Activated CD8-positive, alpha-beta memory T cell treated with anti-CD3 and anti-CD28 coated beads, Interleukin-2, amount 10 ng/mL, durations not matched to agents 7 days and 5 days (primary cell): ENCODE measurements at regions not wholly inside any gene's neighbourhood (a gene's known extent, or its start where the extent isn't known, plus 50 kb on each side); places are given as distances from the start of the nearest gene placed in this dataset.

Experiments
- ATAC-seq: fragments of 150-1000 bp; cut with Tn5 transposase; one replicate; pipeline ENCODE4 v1.10.0; 2021; ENCODE audit warnings: moderate library complexity
- CTCF ChIA-PET: fragments of 350-600 bp; sonication (Branson Sonifier 250); formaldehyde crosslinking; loops from one replicate; lab custom pipeline; 2021; ENCODE audit warnings: antibody characterized with exemption; lab: Charles Lee
- DNase-seq: peaks from one replicate; pipeline ENCODE4 v3.0.0-alpha.2; 2020
- H3K27ac Mint-ChIP-seq: one replicate; pipeline ENCODE4 v1.8.0; 2021; ENCODE audit warnings: mild to moderate bottlenecking, mixed read lengths
- H3K27me3 Mint-ChIP-seq: one replicate; pipeline ENCODE4 v1.8.0; 2021; ENCODE audit warnings: mixed read lengths
- H3K36me3 Mint-ChIP-seq: one replicate; pipeline ENCODE4 v1.8.0; 2021; ENCODE audit warnings: mild to moderate bottlenecking, mixed read lengths
- H3K4me1 Mint-ChIP-seq: one replicate; pipeline ENCODE4 v1.8.0; 2021; ENCODE audit warnings: mixed read lengths
- H3K4me3 Mint-ChIP-seq: one replicate; pipeline ENCODE4 v1.8.0; 2021; ENCODE audit warnings: mild to moderate bottlenecking, moderate library complexity, mixed read lengths
- H3K9me3 Mint-ChIP-seq: one replicate; pipeline ENCODE4 v1.8.0; 2022; ENCODE audit warnings: low read depth, mixed read lengths

GRCh38 chr9:3161912-3162311 lies 318.0 kb upstream of the PUM3 start:
- ATAC-seq = no peak

GRCh38 chr9:3157011-3157410 lies 313.1 kb upstream of the PUM3 start:
- H3K27ac Mint-ChIP-seq = no peak overlapping the region
- H3K27me3 Mint-ChIP-seq = peaks cover 7% of the 10 kb centered on the region
- H3K36me3 Mint-ChIP-seq = no peaks in the 10 kb centered on the region
- no peaks in the 10 kb centered on the region for H3K9me3 Mint-ChIP-seq
- ATAC-seq = no peak
- no peak overlapping the region for H3K4me3 Mint-ChIP-seq
- CTCF ChIA-PET = no interaction called here
- DNase-seq = no peak
- H3K4me1 Mint-ChIP-seq = no peaks in the 10 kb centered on the region

More at GRCh38 chr9:3161912-3162311, 318.0 kb upstream of the PUM3 start:
- CTCF ChIA-PET = no interaction called here
- no peaks in the 10 kb centered on the region for H3K9me3 Mint-ChIP-seq
- H3K27ac Mint-ChIP-seq = no peak overlapping the region
- no peak overlapping the region for H3K4me3 Mint-ChIP-seq
- no peak for DNase-seq
- H3K27me3 Mint-ChIP-seq = peaks cover 3% of the 10 kb centered on the region
- no peaks in the 10 kb centered on the region for H3K4me1 Mint-ChIP-seq
- no peaks in the 10 kb centered on the region for H3K36me3 Mint-ChIP-seq

GRCh38 chr9:3151672-3152576 lies 308.0 kb upstream of the PUM3 start:
- no peaks in the 10 kb centered on the region for H3K36me3 Mint-ChIP-seq
- no peak overlapping the region for H3K4me3 Mint-ChIP-seq
- ATAC-seq = no peak
- no peak for DNase-seq
- CTCF ChIA-PET = interaction anchor here (0.7 kb wide), 1 partner anchor 27 kb away, joined by 3 read pairs; no protein-coding TSS in a partner anchor
- peaks cover 7% of the 10 kb centered on the region for H3K27me3 Mint-ChIP-seq
- H3K27ac Mint-ChIP-seq = no peak overlapping the region
- no peaks in the 10 kb centered on the region for H3K9me3 Mint-ChIP-seq
- H3K4me1 Mint-ChIP-seq = no peaks in the 10 kb centered on the region

- Mint-ChIP-seq H3K27me3 (peaks cover 7% of the 10 kb centered on the region), H3K9me3 (no peaks in the 10 kb centered on the region), H3K4me3 (no peak overlapping the region), H3K4me1 (no peaks in the 10 kb centered on the region), H3K27ac (no peak overlapping the region), H3K36me3 (no peaks in the 10 kb centered on the region)
- ATAC-seq (no peak), DNase-seq (no peak)
- CTCF ChIA-PET = no interaction called here
Measured at GRCh38 chr9:3150074-3150473, 306.2 kb upstream of the PUM3 start.

GRCh38 chr9:3138231-3139229 lies 294.6 kb upstream of the PUM3 start:
- ATAC-seq (no peak), DNase-seq (no peak)
- H3K36me3 Mint-ChIP-seq = no peaks in the 10 kb centered on the region
- CTCF ChIA-PET = no interaction called here
- H3K27ac Mint-ChIP-seq = no peak overlapping the region
- H3K4me1 Mint-ChIP-seq = no peaks in the 10 kb centered on the region
- peaks cover 10% of the 10 kb centered on the region for H3K27me3 Mint-ChIP-seq
- H3K9me3 Mint-ChIP-seq = no peaks in the 10 kb centered on the region
- H3K4me3 Mint-ChIP-seq = no peak overlapping the region

GRCh38 chr9:3137347-3137695 lies 293.4 kb upstream of the PUM3 start:
- CTCF ChIA-PET = no interaction called here
- Mint-ChIP-seq H3K27me3 (peaks cover 10% of the 10 kb centered on the region), H3K36me3 (no peaks in the 10 kb centered on the region), H3K4me3 (no peak overlapping the region), H3K27ac (no peak overlapping the region), H3K9me3 (no peaks in the 10 kb centered on the region), H3K4me1 (no peaks in the 10 kb centered on the region)
- no peak for DNase-seq
- no peak for ATAC-seq

- ATAC-seq = no peak
- Mint-ChIP-seq H3K27ac (no peak overlapping the region), H3K9me3 (no peaks in the 10 kb centered on the region), H3K4me3 (no peak overlapping the region), H3K36me3 (no peaks in the 10 kb centered on the region), H3K27me3 (peaks cover 10% of the 10 kb centered on the region), H3K4me1 (no peaks in the 10 kb centered on the region)
- CTCF ChIA-PET = no interaction called here
- no peak for DNase-seq
Measured at GRCh38 chr9:3136686-3137346, 292.9 kb upstream of the PUM3 start.

GRCh38 chr9:3136230-3136629 lies 292.3 kb upstream of the PUM3 start:
- Mint-ChIP-seq H3K4me3 (no peak overlapping the region), H3K27ac (no peak overlapping the region), H3K27me3 (peaks cover 10% of the 10 kb centered on the region), H3K9me3 (no peaks in the 10 kb centered on the region), H3K36me3 (no peaks in the 10 kb centered on the region), H3K4me1 (no peaks in the 10 kb centered on the region)
- DNase-seq (no peak), ATAC-seq (no peak)
- CTCF ChIA-PET = no interaction called here

GRCh38 chr9:3127564-3127963 lies 283.7 kb upstream of the PUM3 start:
- DNase-seq = no peak
- no peaks in the 10 kb centered on the region for H3K27me3 Mint-ChIP-seq
- H3K27ac Mint-ChIP-seq = no peak overlapping the region
- no peaks in the 10 kb centered on the region for H3K4me1 Mint-ChIP-seq
- H3K9me3 Mint-ChIP-seq = no peaks in the 10 kb centered on the region
- no peaks in the 10 kb centered on the region for H3K36me3 Mint-ChIP-seq
- ATAC-seq = no peak
- no peak overlapping the region for H3K4me3 Mint-ChIP-seq
- CTCF ChIA-PET = no interaction called here

GRCh38 chr9:3125602-3126405 lies 281.9 kb upstream of the PUM3 start:
- no peaks in the 10 kb centered on the region for H3K36me3 Mint-ChIP-seq
- no peak overlapping the region for H3K27ac Mint-ChIP-seq
- H3K4me3 Mint-ChIP-seq = no peak overlapping the region
- DNase-seq (no peak), ATAC-seq (no peak)
- no peaks in the 10 kb centered on the region for H3K4me1 Mint-ChIP-seq
- no peaks in the 10 kb centered on the region for H3K27me3 Mint-ChIP-seq
- H3K9me3 Mint-ChIP-seq = no peaks in the 10 kb centered on the region
- CTCF ChIA-PET = interaction anchor here (0.6 kb wide), 1 partner anchor 27 kb away, joined by 3 read pairs; no protein-coding TSS in a partner anchor

GRCh38 chr9:3124001-3124400 lies 280.1 kb upstream of the PUM3 start:
- Mint-ChIP-seq H3K4me3 (no peak overlapping the region), H3K9me3 (no peaks in the 10 kb centered on the region), H3K36me3 (no peaks in the 10 kb centered on the region), H3K27ac (no peak overlapping the region), H3K27me3 (no peaks in the 10 kb centered on the region), H3K4me1 (no peaks in the 10 kb centered on the region)
- CTCF ChIA-PET = no interaction called here
- ATAC-seq = no peak
- DNase-seq = no peak

GRCh38 chr9:3118081-3118480 lies 274.2 kb upstream of the PUM3 start:
- Mint-ChIP-seq H3K36me3 (no peaks in the 10 kb centered on the region), H3K4me1 (no peaks in the 10 kb centered on the region), H3K27me3 (no peaks in the 10 kb centered on the region), H3K4me3 (no peak overlapping the region), H3K9me3 (no peaks in the 10 kb centered on the region), H3K27ac (no peak overlapping the region)
- ATAC-seq = no peak
- CTCF ChIA-PET = no interaction called here
- no peak for DNase-seq
